HepG2 (cell line): ENCODE measurements at regions not wholly inside any gene's neighbourhood (a gene's known extent, or its start where the extent isn't known, plus 50 kb on each side); places are given as distances from the start of the nearest gene placed in this dataset.

Source experiments
- ATAC-seq: fragments of 200-7000 bp; cut with Tn5 transposase; 3 replicates; pipeline ENCODE4 v1.9.1; 2020; ENCODE audit warnings: mild to moderate bottlenecking, moderate library complexity
- BruUV-seq: library from RNA; stranded (reverse); fragments of 400-500 nt; replicated peaks from 2 replicates; lab custom pipeline; 2021; lab: Mats Ljungman, UMichigan
- CTCF ChIA-PET: fragments of 300-600 bp; formaldehyde crosslinking; extraction: SDS; loops from one replicate; lab custom pipeline; 2021; ENCODE audit warnings: low total read pairs, inconsistent platforms, low intra/inter-chr PET ratio; lab: Yijun Ruan, JAX
- POLR2A ChIA-PET: fragments of 350-600 bp; sonication (Branson Sonifier 250); formaldehyde crosslinking; loops from one replicate; lab custom pipeline; 2020; ENCODE audit warnings: antibody characterized with exemption, inconsistent platforms; lab: Yijun Ruan, JAX
- DNase-seq: peaks from one replicate; pipeline ENCODE4 v3.0.0-alpha.2; 2015; ENCODE audit warnings: low spot score
- FAIRE-seq: peaks from 3 replicates; lab custom pipeline; 2011; peaks lifted over from hg19 to GRCh38; lab: Jason Lieb, UNC
- H2AFZ ChIP-seq: one replicate; pipeline ENCODE4 v1.6.1; 2011; ENCODE audit warnings: low read length, inconsistent platforms
- H3K27ac ChIP-seq: fragments of 300-600 bp; 3 replicates; pipeline ENCODE4 v1.8.0; 2011; ENCODE audit warnings: mixed run types, mild to moderate bottlenecking, mixed read lengths, low read length, inconsistent platforms; ENCODE audit not compliant: insufficient read depth; ENCODE audit errors: extremely low read length
- H3K27me3 ChIP-seq, 2 experiments: fragments of 200-600 bp in 1 of 2; 2 replicates in 1 of 2; 3 replicates in 1 of 2; pipeline versions ENCODE4 v1.6.0 to v1.8.0; 2011; ENCODE audit warnings: low read length in 2 of 2, mild to moderate bottlenecking in 2 of 2, moderate library complexity in 2 of 2, inconsistent platforms in 1 of 2; ENCODE audit not compliant: insufficient read depth in 2 of 2, control insufficient read depth in 1 of 2
- H3K36me3 ChIP-seq, 2 experiments: fragments of 200-600 bp in 1 of 2; replicated peaks in 1 of 2; 2 replicates in 1 of 2; 3 replicates in 1 of 2; pipeline versions ENCODE4 v1.5.1 to v1.8.0; 2011; ENCODE audit warnings: low read length in 2 of 2, inconsistent platforms in 1 of 2; ENCODE audit not compliant: insufficient read depth in 2 of 2, control insufficient read depth in 1 of 2
- H3K4me1 ChIP-seq: 2 replicates; pipeline ENCODE4 v1.5.1; 2012; ENCODE audit warnings: low read length, inconsistent platforms; ENCODE audit not compliant: insufficient read depth
- H3K4me2 ChIP-seq: 2 replicates; pipeline ENCODE4 v1.6.0; 2011; ENCODE audit warnings: low read depth, low read length, inconsistent platforms
- H3K4me3 ChIP-seq, 3 experiments: fragments of 200-600 bp in 1 of 3; sonication (generic), shearing (Covaris generic) in 1 of 3; replicated peaks in 1 of 3; 2 replicates each; pipeline ENCODE4 v1.5.1; 2011 to 2016; ENCODE audit warnings: low read length in 3 of 3, inconsistent platforms in 2 of 3, low read depth in 2 of 3, mild to moderate bottlenecking in 2 of 3, control low read depth in 1 of 3, mixed read lengths in 1 of 3; ENCODE audit not compliant: insufficient read depth in 1 of 3
- H3K79me2 ChIP-seq: one replicate; pipeline ENCODE4 v1.6.1; 2011; ENCODE audit warnings: low read length, inconsistent platforms; ENCODE audit not compliant: insufficient read depth
- H3K9ac ChIP-seq: 2 replicates; pipeline ENCODE4 v1.6.0; 2011; ENCODE audit warnings: mild to moderate bottlenecking, low read depth, low read length, inconsistent platforms; ENCODE audit not compliant: insufficient read depth
- H3K9me3 ChIP-seq: 2 replicates; pipeline ENCODE4 v1.5.1; 2012; ENCODE audit warnings: mild to moderate bottlenecking, low read length
- H4K20me1 ChIP-seq: 2 replicates; pipeline ENCODE4 v1.6.0; 2011; ENCODE audit warnings: inconsistent platforms, mild to moderate bottlenecking, low read length, moderate library complexity; ENCODE audit not compliant: insufficient read depth
- BORCS8-MEF2B ChIP-seq: sonication (generic); formaldehyde crosslinking; IDR thresholded peaks from 2 replicates; pipeline ENCODE4 v1.8.0; 2022; ENCODE audit warnings: mild to moderate bottlenecking, missing genetic modification reagents
- ESRRA ChIP-seq: sonication (generic); formaldehyde crosslinking; IDR thresholded peaks from 2 replicates; pipeline ENCODE4 v1.5.1; 2020; ENCODE audit warnings: mild to moderate bottlenecking, low read depth, missing genetic modification reagents
- HOMEZ ChIP-seq: IDR thresholded peaks from 2 replicates; pipeline ENCODE4 v1.6.1; 2016; ENCODE audit warnings: low read depth
- IRF1 ChIP-seq: sonication (generic); formaldehyde crosslinking; IDR thresholded peaks from 2 replicates; pipeline ENCODE4 v1.4.0; 2020; ENCODE audit warnings: low read depth, mild to moderate bottlenecking, missing genetic modification reagents
- MAFK ChIP-seq, 2 experiments: IDR thresholded peaks in 1 of 2; conservative IDR thresholded peaks in 1 of 2; 2 replicates each; pipeline ENCODE4 v1.6.1; 2011; ENCODE audit warnings: improper control_type of control experiment in 2 of 2, low read length in 2 of 2
- MAX ChIP-seq: IDR thresholded peaks from 2 replicates; pipeline ENCODE4 v1.6.1; 2012; ENCODE audit warnings: inconsistent platforms
- NPAS2 ChIP-seq: sonication (generic); formaldehyde crosslinking; IDR thresholded peaks from 2 replicates; pipeline ENCODE4 v1.8.0; 2022; ENCODE audit warnings: mild to moderate bottlenecking, missing genetic modification reagents, borderline replicate concordance
- NR1H2 ChIP-seq: sonication (generic); formaldehyde crosslinking; IDR thresholded peaks from 2 replicates; pipeline ENCODE4 v1.8.1; 2022; ENCODE audit warnings: low read depth, missing genetic modification reagents, borderline replicate concordance
- PCBP2 ChIP-seq: fragments of 200-400 bp; formaldehyde crosslinking; optimal IDR thresholded peaks from 2 replicates; pipeline ENCODE3; 2018; ENCODE audit warnings: low read length, low read depth; ENCODE audit not compliant: poor library complexity, severe bottlenecking
- PTBP1 ChIP-seq: fragments of 200-400 bp; formaldehyde crosslinking; IDR thresholded peaks from 2 replicates; pipeline ENCODE4 v1.6.1; 2018; ENCODE audit warnings: low read length, low read depth; ENCODE audit not compliant: poor library complexity, severe bottlenecking
- RFX3 ChIP-seq: IDR thresholded peaks from 2 replicates; pipeline ENCODE4 v1.6.1; 2016; ENCODE audit warnings: missing biosample characterization, missing genetic modification reagents
- RXRA ChIP-seq: sonication (generic); formaldehyde crosslinking; IDR thresholded peaks from 2 replicates; pipeline ENCODE4 v1.5.1; 2020; ENCODE audit warnings: missing genetic modification reagents
- ZBTB3 ChIP-seq: sonication (generic); formaldehyde crosslinking; IDR thresholded peaks from 2 replicates; pipeline ENCODE4 v1.4.0; 2020; ENCODE audit warnings: low read depth, mild to moderate bottlenecking, moderate library complexity, missing genetic modification reagents, borderline replicate concordance
- ZC3H4 ChIP-seq: sonication (generic); formaldehyde crosslinking; IDR thresholded peaks from 2 replicates; pipeline ENCODE4 v1.4.0; 2020; ENCODE audit warnings: missing genetic modification reagents, borderline replicate concordance
- ZFAT ChIP-seq: sonication (generic); formaldehyde crosslinking; conservative IDR thresholded peaks from 2 replicates; pipeline ENCODE4 v1.8.1; 2023; ENCODE audit warnings: missing genetic modification reagents, inconsistent platforms
- ZNF17 ChIP-seq: sonication (generic); formaldehyde crosslinking; IDR thresholded peaks from 2 replicates; pipeline ENCODE4 v1.5.0; 2020; ENCODE audit warnings: mild to moderate bottlenecking, missing genetic modification reagents
- ZNF549 ChIP-seq: sonication (generic); formaldehyde crosslinking; IDR thresholded peaks from 2 replicates; pipeline ENCODE4 v1.5.0; 2020; ENCODE audit warnings: missing genetic modification reagents
- ZNF550 ChIP-seq: sonication (generic); formaldehyde crosslinking; IDR thresholded peaks from 2 replicates; pipeline ENCODE4 v1.4.0; 2020; ENCODE audit warnings: mild to moderate bottlenecking, missing genetic modification reagents, borderline replicate concordance
- ZNF7 ChIP-seq: IDR thresholded peaks from 2 replicates; pipeline ENCODE4 v1.6.1; 2016; ENCODE audit warnings: missing biosample characterization, missing genetic modification reagents
- ZNF776 ChIP-seq: sonication (generic); formaldehyde crosslinking; IDR thresholded peaks from 2 replicates; pipeline ENCODE4 v1.4.0; 2020; ENCODE audit warnings: mild to moderate bottlenecking, missing genetic modification reagents
- WGBS: methylation state at CpG from one replicate; pipeline ENCODE4 v1.1.6; 2017; ENCODE audit warnings: low lambda C conversion rate; 5-methylcytosine and 5-hydroxymethylcytosine counted together
- in situ Hi-C: cut with HindIII; loops from 2 replicates; pipeline ENCODE4 v1.10.0; 2017; ENCODE audit warnings: low pct_unique_long_range_greater_than_20kb; ENCODE audit not compliant: extremely low pct_ligation_motif_present
- intact Hi-C: fragments of 100-400 bp; cut with micrococcal nuclease; formaldehyde crosslinking; loops from one replicate; pipeline ENCODE4 v1.10.0; 2022; ENCODE audit not compliant: unreplicated experiment

- H3K9me3 ChIP-seq = no peaks in the 10 kb centered on the region
- H3K4me3 ChIP-seq = no peak overlapping the region
- TF ChIP-seq BORCS8-MEF2B (CRISPR knock-in tag) (no peak), MAFK (conservative IDR thresholded peaks at IDR 0.05 in 1 of 2, IDR thresholded peaks at IDR 0.05 in 1 of 2; ENCODE audit: low read length in 2 of 2) (no peak), ZNF549 (no peak), ZNF7 (CRISPR knock-in tag) (no peak), ZNF17 (CRISPR knock-in tag) (no peak), IRF1 (CRISPR knock-in tag) (no peak), NPAS2 (CRISPR knock-in tag) (no peak), RXRA (no peak), PTBP1 (no peak), NR1H2 (CRISPR knock-in tag) (no peak), ZBTB3 (CRISPR knock-in tag) (no peak), PCBP2 (no peak), MAX (no peak), ZC3H4 (CRISPR knock-in tag) (no peak), ZFAT (CRISPR knock-in tag) (no peak), ESRRA (CRISPR knock-in tag) (no peak), ZNF776 (CRISPR knock-in tag) (no peak), RFX3 (no peak), HOMEZ (CRISPR knock-in tag) (no peak), ZNF550 (no peak)
- TF ChIP-seq, all 625 proteins: peak for 0
- no peak for FAIRE-seq
- ChIA-PET CTCF (no interaction called here), POLR2A (no interaction called here)
- Histone ChIP-seq H3K27me3 (peaks cover 0 to 2% of the 10 kb centered on the region in 2 experiments; a peak in 1 of 5 replicates), H3K4me1 (no peaks in the 10 kb centered on the region), H3K4me2 (no peak overlapping the region), H2AFZ (no peak overlapping the region), H3K9ac (no peak overlapping the region), H3K36me3 (no peaks in the 10 kb centered on the region), H3K79me2 (no peaks in the 10 kb centered on the region), H4K20me1 (no peaks in the 10 kb centered on the region), H3K27ac (no peak overlapping the region)
- no peak for DNase-seq
- ATAC-seq = no peak
- in situ Hi-C loops (no loop called here), intact Hi-C loops (no loop called here)
- no TSS peak for BruUV-seq
- WGBS = 44% methylated on average over 7 of the region's 7 CpGs
These were observed 131.8 kb upstream of the PALS2 start for GRCh38 chr7:24441314-24442027.
